Stomach (tissue), 4 donors: ENCODE measurements at regions not wholly inside any gene's neighbourhood (a gene's known extent, or its start where the extent isn't known, plus 50 kb on each side); places are given as distances from the start of the nearest gene placed in this dataset.

Experiments
- EP300 ChIP-seq: sonication (generic); formaldehyde crosslinking; IDR thresholded peaks from one replicate; pipeline ENCODE4 v1.6.1; 2017; ENCODE audit warnings: antibody characterized with exemption
- POLR2A ChIP-seq, 4 donors: fragments of 450-650 bp; IDR thresholded peaks; one replicate each; pipeline ENCODE4 v1.6.1; 2016; ENCODE audit warnings: antibody characterized with exemption in 4 of 4, control low read depth in 2 of 4, mild to moderate bottlenecking in 1 of 4, moderate library complexity in 1 of 4
- POLR2AphosphoS5 ChIP-seq, 3 donors: sonication (generic); formaldehyde crosslinking; IDR thresholded peaks; one replicate each; pipeline ENCODE4 v1.6.1; 2016; ENCODE audit warnings: antibody characterized with exemption in 3 of 3
- TF ChIP-seq, protein P1 (sequence below), 7 experiments: fragments of 450-650 bp in 4 of 7; fragments of 200-600 bp in 3 of 7; sonication (generic) in 3 of 7; IDR thresholded peaks; one replicate each; pipeline ENCODE4 v1.5.1; 2016 to 2019; ENCODE audit warnings: antibody characterized with exemption in 7 of 7, control low read depth in 2 of 7, mild to moderate bottlenecking in 1 of 7

GRCh38 chr19:28185646-28186045 lies 1027.3 kb downstream of the UQCRFS1 start:
- TF ChIP-seq, protein P1, sequence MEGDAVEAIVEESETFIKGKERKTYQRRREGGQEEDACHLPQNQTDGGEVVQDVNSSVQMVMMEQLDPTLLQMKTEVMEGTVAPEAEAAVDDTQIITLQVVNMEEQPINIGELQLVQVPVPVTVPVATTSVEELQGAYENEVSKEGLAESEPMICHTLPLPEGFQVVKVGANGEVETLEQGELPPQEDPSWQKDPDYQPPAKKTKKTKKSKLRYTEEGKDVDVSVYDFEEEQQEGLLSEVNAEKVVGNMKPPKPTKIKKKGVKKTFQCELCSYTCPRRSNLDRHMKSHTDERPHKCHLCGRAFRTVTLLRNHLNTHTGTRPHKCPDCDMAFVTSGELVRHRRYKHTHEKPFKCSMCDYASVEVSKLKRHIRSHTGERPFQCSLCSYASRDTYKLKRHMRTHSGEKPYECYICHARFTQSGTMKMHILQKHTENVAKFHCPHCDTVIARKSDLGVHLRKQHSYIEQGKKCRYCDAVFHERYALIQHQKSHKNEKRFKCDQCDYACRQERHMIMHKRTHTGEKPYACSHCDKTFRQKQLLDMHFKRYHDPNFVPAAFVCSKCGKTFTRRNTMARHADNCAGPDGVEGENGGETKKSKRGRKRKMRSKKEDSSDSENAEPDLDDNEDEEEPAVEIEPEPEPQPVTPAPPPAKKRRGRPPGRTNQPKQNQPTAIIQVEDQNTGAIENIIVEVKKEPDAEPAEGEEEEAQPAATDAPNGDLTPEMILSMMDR (IDR thresholded peaks at IDR 0.05) = no peak
- TF ChIP-seq EP300 (no peak), POLR2A (IDR thresholded peaks at IDR 0.05) (no peak), POLR2AphosphoS5 (IDR thresholded peaks at IDR 0.05) (no peak)
